Skin of body (tissue), 1 donor: ENCODE measurements at regions not wholly inside any gene's neighbourhood (a gene's known extent, or its start where the extent isn't known, plus 50 kb on each side); places are given as distances from the start of the nearest gene placed in this dataset.
A peak's percentile ranks its signal among the peaks of the same experiment; 100 is the strongest.

Experiments used
- DNase-seq: peaks from one replicate; lab custom pipeline; 2025; lab: John Stamatoyannopoulos, UW

DNA sequence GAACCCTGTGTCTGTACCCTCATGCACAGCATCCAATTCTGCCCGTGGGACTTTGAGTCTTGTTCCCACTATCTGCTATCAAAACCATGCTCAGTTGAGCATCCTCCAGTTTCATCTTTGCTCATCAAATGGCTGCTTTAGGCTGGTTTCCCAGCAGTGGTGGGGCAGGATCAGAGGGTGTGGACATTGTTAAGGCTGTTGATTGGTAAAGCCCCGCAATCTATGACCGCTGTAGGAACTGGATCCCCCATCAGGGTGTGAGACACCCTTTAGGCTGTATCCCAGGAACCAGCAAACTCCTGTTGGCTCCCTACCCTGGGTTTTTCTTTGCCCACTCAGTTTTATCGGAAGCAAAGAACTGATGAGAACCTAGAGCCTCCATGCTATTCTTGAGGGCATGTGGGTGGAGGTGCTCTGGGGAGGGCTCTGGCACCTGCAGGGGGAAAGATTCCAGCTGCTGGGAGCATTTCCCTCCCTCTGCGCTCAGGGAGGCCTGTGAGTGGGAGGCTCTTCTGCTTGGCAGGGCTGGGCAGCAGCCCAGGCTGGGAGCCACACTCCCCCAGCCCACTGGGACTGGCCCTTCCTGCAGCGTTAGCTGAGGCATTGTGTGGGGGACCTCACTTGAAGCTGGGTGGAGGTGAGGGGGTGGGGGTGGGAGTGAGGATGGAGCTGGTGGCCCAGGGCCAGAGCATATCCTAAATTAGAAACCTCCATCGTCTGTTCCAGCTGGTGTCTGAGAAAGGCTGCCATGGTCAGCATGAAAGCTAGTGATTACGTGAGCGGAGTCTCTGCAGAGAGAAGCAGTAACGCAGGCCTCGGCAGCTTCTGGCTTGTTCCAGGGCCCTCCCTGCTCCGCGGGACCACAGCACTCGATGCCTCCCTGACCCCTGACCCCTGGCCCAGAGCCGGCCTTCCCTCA is 160.6 kb downstream of the IRF8 start:
- peak; percentile 36 for DNase-seq

DNA sequence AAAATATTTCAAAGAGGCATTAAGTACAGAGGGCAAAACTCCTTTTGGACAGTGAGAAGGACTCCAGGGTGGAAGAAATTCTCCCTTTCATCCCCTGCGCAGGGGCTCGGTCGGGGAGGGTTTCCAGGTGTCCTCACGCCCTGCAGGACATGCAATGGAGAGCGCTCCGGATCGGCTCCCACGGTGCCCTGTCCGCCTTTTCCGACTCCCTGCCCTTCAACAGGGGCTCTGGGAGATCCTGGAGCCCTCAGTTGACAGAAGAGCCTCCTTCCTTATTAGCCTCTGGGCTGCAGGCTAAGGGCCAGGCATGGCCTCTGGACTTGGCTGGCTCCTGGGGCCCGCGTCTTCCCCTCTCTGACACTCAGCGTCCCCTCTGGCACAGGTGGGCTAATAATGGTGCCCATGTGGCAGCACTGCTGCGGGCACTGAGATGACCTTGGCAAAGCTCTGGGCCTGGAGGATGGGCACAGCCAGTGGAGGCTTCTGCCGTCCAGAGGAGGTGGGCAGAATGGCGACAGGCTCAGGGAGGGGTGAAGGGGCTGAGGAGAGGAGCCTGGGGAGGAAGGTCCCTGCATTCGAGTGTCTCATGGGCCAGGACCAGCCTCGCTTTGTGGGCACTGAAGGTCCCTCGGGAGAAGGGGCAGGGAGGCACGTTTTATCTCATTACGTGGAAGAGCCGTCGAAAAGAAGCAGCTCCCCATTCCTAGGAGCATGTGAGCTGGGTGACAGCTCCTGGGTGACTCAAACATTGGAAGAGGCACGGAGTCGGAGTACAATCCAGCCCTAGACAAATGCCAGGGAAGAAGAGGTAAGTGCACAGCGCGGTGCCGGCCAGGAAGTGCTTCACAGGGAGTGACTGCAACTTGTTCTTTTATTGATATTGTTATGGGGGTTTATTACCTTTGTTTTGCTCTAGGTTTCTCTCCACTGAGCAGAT is 161.7 kb downstream of the IRF8 start:
- DNase-seq: no peak

DNA sequence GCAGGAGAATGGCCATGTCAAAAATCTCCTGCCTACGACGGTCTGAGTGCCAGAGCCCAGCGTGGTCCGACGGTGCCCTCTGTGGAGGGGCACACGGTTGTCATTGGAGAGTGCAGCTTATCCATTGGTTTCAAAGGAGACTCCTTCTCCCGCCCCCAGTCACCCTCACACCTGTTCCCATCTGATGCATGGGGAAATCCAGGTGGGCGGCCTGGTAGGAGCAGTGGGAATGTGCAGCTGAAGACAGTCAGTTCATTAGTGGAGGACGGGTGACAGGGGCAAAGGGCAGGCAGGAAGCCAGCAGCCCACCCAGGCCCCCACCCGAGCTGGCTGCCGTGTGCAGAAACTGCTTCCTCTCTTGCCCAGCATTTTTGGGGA is 162.3 kb downstream of the IRF8 start:
- no peak for DNase-seq

DNA sequence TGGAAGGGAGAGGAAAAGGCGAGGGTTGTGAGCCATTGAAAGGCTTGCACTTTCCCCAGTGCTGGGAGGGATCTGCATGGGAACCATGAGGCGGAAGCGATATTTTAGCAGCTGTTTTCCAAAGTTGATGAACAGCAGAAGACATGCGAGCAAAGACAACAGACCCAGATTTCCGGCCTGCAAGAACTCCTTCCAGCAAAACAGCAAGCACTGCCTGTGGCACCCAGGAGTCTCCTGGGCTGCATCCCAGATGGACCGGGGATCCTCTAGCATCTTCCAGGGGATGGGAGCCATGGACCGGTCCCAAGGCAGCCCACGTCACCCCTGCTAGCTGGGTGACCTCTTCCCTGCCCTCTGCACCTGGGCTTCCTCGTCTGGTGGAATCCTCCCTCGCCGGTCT is 162.8 kb downstream of the IRF8 start:
- peak; percentile 57 for DNase-seq

DNA sequence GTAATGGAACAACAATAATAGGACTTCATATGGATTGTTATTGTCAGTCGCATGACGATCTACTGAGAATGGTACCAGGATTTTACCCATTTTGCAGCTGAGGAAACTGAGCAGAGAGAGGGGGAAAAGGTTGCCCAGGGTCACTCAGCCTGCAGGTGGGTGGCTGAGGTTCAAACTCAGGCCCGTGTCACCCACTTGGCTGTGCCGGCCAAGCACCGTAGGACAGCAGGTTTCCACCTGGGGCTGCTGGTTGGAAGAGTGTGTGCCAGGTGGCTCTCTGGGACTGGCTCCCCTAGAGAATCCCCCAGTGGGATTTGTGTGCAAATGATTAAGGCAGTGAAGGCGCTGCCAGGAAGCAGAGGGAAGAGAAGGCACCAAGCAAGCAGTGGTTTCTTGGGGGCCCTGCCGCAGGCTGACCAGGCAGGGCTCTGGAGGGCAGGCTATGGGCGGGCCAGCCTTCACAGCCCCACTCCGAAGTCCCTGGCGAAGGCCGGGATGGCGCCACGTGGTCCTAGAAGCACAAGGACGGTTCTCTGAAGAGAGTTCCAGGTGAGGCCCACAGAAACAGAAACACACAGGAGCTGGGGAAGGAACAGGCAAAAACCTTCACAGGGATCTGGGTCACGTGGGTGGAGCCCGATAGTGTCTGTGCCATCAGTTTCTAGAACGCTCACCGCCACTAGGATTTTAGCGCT is 163.5 kb downstream of the IRF8 start:
- DNase-seq: no peak

DNA sequence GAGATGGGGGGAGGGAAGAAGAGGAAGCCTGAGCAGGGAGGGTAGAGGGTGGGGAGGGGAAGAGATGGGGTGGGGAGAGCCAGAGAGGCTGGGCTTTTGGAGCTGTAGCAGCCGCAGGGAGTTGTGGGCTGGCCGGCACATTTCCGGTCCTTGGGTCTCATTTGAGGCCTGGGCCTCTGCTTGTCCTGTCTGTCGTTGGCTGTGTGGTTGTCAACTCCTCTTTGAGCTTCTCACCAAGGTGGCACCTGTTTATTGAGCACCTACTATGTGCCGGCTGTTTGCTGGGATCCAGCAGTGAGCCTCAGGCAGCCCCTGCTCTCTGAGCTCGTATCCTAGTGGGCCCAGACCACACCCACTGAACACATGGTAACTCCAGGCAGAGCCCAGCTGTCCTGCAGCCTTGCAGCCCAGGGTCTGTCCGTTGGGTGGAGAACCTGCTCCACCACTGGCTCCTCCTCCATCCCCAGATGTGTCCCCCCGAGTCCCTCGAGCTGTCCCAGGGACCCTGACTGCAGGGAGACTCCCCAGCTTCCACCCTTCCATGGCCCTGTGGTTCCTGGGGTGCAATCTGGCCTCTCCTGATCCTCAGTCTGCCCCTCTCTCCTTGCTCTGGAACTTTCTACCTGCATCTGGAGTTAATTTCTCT is 164.9 kb downstream of the IRF8 start:
- DNase-seq: no peak

DNA sequence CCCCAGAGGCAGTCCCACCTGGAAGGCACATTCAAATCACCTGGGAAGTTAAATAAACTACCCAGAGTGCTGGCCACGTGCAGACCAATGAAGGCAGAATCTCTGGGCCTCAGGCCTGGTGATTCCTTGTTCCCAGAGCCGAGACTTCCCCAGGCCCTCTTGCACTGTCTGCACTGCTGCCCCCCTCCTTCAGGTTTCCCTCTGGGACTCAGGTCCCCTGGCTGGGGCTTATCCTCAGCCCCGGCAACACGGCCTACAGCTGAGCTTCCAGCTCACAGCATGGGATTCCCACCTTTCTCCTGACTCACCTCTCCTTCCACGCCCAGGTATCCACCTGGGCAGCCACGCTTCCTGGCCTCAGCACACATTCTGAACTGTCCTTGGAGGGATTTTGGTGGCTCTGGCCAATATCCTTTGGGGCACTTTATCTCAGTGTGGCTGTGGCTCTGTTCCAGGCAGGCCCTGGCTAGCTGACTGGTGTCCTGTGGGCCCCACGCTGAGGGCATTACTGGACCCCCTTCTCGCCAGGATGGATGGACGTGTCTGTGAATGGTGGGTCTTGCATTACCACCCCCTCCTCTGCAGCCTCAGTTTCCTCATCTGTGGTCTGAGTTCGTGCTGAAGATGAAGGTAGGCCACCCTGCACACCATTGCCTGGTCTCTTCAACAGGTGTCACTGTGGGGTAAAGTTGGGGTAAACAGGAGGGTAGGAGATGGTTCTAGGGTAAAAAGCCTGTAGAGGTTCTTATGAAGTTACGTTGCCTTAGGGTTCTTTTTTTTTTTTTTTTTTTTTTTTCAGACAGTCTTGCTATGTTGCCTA is 165.7 kb downstream of the IRF8 start:
- DNase-seq: no peak

DNA sequence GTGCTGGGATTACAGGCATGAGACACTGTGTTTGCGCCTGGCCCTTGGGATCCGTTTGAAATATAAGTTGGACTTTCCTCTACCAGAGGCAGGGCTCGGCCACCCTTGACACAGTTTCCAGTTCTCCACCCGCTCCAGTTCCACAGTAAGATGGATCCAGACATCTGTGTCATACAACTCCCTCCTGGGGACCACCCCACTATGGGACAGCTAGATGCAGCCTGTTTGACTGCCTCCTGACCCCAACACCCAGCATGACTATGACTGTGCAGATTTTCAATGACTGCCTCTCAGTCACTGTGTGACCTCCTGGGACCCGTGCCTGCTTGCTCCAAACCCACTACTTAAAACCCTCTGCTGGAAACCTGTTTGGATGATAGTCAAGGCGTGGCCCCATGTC is 166.7 kb downstream of the IRF8 start:
- no peak for DNase-seq

DNA sequence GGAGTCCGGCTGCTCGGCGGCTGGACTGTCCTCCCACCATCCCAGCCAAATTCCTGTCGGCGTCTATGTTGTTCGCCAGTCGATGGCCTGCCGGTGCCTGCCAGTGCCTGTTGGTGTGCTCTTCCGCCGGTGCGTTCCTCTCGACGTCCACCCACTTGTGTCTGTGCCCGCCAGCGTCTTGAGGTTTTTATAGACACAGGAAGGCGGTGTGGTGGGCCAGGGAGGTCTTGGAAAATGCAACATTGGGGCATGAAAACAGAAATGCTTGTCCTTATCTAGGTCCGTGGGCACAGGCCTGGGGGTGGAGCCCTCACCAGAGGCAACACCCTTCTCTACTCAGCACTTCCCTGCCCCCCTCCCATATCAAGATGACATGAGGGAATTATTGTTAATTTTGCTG is 167.8 kb downstream of the IRF8 start:
- no peak for DNase-seq

DNA sequence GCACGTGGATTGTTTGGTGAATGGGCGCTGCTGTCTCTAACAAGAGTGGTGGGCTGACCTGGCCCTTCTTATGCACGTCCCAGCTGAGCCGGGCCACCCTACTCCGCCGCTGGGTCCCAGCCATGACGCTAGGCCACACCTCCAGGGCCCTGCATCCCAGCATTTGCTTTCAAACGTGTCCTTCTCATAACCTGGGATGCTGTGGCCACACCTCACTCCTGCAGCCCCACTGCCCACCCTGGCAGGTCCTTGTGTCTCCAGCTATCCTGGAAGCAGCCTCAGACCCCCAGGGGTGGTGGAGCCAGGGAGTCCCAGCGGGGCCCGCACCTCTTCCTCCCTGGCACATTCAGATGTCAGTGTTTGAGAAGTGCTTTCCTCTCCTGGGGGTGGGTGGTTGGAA is 168.6 kb downstream of the IRF8 start:
- DNase-seq: no peak

DNA sequence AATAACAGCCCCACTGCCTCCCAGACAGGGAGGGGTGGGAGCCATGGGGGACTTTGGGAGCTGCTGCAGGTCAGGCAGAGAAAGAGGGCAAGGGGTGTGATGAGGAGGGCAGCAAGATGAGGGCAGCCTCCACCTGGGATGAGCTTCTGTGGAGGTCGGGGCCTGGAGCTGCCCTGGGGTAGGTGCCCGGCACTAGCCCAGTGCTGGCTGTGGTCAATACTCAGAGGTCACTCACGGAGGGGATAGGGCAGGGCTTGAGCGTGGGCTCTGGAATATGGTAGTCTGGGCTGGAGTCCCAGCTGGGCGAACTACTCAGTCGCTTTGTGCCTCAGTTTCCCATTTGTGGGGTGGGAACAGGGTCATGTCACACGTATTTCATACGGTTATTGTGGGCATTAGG is 169.0 kb downstream of the IRF8 start:
- no peak for DNase-seq

DNA sequence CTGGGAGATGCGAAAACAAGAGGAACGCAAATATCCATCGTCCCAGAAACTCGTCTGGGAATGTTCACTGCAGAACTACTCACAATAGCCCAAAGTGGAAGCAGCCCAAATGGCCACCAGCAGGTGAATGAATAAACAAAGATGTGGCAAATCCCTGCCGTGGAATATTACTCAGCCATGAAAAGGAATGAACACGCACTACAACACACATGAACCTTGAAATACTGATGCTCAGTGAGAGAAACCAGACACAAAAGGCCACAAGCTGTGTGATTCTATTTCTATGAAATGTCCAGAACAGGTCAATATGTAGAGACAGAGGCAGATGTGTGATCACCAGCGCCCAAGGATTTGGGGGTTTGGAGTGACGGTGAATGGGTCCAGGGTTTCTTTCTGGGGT is 169.8 kb downstream of the IRF8 start:
- DNase-seq: no peak

DNA sequence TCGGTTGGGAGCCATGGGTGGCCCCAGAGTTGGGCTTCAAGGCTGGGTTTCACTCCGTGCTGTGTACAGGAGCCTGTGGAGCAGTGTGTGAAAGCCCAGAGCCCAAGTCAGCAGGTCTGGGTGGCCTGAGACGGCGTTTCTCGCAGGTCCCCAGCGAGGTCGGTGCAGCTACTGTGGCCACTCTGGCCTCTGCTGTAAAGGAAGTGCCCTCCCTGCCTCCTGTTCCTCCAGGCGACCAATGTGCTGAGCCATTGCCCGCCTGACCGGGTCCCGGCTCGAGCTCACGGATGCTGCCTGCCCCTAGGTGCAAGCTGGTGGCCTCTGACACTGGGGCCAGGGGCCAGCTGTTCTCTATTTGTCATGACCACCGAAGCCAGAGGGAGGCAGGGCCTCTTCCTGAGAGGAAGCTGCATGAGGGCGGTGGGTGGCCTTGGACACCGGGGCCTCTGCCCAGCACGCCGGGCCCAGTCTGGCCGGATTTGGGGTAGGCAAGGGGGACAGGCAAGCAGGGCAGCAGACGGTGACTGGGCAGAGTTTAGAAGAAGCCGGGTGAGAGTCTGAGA is 170.9 kb downstream of the IRF8 start:
- DNase-seq: no peak

DNA sequence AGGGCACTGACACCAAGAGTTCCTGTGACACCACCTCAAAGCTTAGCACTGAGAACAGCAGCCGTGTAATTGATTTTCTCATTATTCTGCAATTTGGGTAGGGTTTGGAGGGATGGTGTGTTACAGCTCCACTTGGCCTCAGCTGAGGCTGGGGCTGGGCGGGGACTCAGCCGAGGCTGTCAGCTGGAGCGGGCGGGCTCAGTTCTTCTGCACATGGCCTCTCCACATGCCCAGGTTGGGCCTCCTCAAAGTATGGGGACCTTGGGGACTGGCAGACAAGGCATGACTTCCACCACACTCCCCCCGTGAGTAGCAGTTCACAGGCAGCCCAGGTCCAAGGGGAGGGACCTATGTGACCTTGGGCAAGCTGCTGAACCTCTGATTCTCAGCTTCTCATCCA is 171.5 kb downstream of the IRF8 start:
- no peak for DNase-seq

DNA sequence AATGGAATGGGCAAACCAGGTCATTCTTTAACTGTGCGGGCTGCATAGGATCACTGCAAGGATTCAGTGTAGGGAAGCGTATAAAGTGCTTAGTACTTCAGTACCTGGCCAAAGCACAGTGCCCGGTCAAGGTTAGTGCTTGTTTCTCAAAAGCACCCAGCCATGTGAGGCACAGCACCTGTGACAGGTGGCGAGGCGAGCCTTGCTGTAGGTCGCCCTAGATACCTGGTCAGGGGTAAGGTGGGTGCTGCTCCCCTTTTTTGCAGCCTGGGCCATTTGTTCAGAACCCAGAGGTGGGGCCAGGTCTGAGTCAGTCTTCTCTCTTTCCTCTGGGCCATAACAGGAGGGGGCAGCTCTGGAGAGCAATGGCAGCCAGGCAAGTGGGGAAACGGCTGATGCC is 172.0 kb downstream of the IRF8 start:
- no peak for DNase-seq

DNA sequence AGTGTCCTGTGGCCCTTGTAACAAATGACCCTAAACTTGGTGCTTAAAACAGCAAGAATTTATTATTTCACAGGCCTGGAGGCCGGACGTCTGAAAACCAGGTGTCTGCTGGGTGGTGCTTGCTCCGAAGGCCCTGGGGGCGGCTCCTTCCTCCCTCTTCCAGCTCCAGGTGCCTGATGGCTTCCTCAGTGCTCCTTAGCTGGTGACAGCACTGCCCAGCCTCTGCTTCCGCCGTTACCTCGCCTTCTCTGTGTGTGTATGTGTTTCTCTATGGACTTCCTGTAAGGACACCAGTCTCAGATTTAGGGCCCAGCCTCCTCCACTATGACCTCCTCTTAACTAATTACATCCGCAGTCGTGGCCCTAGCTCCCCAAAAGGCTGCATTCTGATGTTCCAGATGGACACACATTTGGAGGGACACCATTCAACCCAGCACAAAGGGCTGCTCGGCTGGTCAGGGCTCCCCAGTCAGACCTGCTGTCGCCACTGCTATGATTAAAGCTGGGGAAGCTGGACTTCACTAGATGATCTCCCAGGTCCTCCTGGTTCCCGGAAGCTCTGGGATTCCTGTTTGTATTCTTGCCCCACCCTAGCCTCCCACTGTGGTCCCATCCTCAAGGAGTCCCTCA is 172.8 kb downstream of the IRF8 start:
- DNase-seq: no peak

DNA sequence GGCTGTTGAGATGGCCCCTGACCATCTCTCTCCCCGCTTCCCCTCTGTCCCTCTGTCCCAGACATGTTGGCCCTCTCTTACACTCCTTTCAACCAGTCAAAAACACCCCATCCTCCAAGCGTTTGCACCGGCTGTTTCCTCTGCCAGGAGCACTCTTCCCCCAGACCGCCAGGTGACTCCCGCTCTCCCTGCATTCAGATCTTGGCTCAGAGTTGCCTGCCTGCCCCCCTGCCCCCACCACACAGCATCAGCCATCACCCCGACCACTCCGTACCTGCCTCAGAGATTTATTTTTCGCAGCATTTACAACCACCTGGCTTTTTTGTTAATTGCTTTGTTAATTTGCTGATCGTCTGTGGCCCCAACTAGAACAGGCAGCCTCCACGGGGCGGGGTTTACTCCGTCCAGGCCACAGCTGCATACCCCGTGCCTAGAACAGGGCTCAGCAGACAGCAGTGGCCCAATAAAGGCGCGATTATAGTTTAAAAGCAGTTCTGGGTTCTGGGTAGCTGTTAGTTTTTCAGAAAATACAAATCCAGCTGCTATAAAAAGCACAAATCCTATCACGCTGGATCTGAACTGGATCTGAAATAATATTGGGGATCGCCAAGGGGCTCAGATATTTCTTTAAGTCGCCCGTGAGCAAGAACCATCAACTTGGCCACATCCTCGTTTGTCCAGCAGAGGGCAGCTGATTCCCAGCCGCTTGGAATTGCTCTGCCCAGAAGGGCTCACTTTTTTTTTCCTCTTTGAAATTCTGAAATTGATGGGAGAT is 173.6 kb downstream of the IRF8 start:
- DNase-seq: peak; percentile 60

DNA sequence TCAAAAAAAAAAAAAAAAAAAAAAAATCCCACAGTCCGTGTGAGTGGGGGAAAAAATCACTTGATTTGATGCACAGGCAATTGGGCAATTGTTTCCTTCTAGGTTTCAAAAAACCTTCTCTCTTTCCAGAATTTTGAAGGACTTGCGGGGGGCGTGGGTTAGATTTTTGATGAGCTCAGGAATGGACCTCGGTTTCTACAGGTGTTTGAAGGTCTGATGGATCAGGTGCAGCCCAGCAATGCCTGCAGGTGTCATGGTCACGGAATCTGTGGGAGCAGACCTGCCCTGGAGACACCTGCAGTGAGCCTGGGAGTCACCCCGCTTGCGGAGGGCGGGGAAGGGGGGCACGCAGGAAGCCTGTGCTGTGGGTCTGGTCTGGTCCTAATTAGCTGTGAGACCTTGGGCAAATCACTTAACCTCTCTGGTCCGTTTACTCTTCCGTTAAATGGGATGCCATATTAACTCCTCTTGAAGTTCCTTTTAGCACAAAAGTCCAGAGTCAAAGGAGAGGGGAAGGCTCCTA is 174.2 kb downstream of the IRF8 start:
- no peak for DNase-seq
